ENCODE measurements at regions not wholly inside any gene's neighbourhood (a gene's known extent, or its start where the extent isn't known, plus 50 kb on each side); places are given as distances from the start of the nearest gene placed in this dataset.
A peak's percentile ranks its signal among the peaks of the same experiment; 100 is the strongest.

DNA sequence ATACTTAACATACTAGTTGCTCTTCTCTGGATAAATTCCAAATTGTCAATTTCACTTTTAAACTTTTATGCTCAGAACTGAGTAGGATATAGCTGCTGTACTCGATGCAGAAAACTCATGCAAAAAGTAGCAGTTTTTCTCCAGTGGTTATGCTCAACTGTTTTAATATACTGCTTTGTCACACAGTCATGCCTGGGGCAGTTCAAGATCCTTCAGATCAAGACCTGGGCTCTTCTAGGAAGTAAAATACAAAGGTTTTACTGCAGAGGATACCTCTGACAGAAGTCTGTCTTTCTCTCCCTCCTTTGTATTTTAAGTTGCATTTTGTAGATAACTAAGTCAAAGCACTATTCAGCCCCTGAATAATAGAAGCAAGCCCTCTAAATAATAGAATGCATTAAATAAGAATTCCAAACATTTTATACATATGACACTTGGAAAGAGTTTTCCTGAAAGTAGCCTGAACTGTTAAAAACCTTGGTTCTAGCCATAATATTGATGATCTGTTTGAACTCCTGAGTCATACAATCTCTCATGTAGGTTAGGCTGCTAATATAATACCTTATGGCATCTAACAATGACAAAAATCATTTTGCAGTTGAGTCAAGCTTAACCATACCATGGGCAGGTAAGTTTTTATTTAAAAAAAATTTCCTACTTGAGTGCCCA lies 183.3 kb upstream of the TRIB2 start:
- 0 out of 2 replicates have a peak overlapping the region, but pooled peaks have one; percentile 25 for H2AFZ ChIP-seq (ENCODE audit: low read depth, low read length)
- H3K36me3 ChIP-seq (ENCODE audit: insufficient read depth, low read length): no peaks in the 10 kb centered on the region
- no peak overlapping the region for H3K4me2 ChIP-seq (ENCODE audit: insufficient read depth, low read length)
- TF ChIP-seq, protein P1, sequence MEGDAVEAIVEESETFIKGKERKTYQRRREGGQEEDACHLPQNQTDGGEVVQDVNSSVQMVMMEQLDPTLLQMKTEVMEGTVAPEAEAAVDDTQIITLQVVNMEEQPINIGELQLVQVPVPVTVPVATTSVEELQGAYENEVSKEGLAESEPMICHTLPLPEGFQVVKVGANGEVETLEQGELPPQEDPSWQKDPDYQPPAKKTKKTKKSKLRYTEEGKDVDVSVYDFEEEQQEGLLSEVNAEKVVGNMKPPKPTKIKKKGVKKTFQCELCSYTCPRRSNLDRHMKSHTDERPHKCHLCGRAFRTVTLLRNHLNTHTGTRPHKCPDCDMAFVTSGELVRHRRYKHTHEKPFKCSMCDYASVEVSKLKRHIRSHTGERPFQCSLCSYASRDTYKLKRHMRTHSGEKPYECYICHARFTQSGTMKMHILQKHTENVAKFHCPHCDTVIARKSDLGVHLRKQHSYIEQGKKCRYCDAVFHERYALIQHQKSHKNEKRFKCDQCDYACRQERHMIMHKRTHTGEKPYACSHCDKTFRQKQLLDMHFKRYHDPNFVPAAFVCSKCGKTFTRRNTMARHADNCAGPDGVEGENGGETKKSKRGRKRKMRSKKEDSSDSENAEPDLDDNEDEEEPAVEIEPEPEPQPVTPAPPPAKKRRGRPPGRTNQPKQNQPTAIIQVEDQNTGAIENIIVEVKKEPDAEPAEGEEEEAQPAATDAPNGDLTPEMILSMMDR (IDR thresholded peaks at IDR 0.05; ENCODE audit: borderline replicate concordance, extremely low read depth, low read length, poor library complexity, severe bottlenecking): no peak
- no peak for TF ChIP-seq EZH2 (IDR thresholded peaks at IDR 0.05; ENCODE audit: borderline replicate concordance, low read depth, low read length, severe bottlenecking)
- no peaks in the 10 kb centered on the region for H3K4me1 ChIP-seq (ENCODE audit: insufficient read depth, low read length)
- H3K9me3 ChIP-seq (ENCODE audit: insufficient read depth, low read length, severe bottlenecking): no peaks in the 10 kb centered on the region
- H3K27me3 ChIP-seq (ENCODE audit: insufficient read depth, low read length, poor library complexity): no peaks in the 10 kb centered on the region
- H3K79me2 ChIP-seq (ENCODE audit: insufficient read depth, low read length): no peaks in the 10 kb centered on the region
- no peak overlapping the region for H3K27ac ChIP-seq (ENCODE audit: low read length)
- no peaks in the 10 kb centered on the region for H4K20me1 ChIP-seq (ENCODE audit: insufficient read depth, low read length)
- DNase-seq (no peak), ATAC-seq (ENCODE audit: insufficient read depth, low read depth) (no peak; the same call in 2 of the 3 replicates)
- H3K4me3 ChIP-seq (ENCODE audit: low read depth in 1 of 2, low read length in 2 of 2): no peak overlapping the region
- H3K9ac ChIP-seq (ENCODE audit: low read depth, low read length): no peak overlapping the region

DNA sequence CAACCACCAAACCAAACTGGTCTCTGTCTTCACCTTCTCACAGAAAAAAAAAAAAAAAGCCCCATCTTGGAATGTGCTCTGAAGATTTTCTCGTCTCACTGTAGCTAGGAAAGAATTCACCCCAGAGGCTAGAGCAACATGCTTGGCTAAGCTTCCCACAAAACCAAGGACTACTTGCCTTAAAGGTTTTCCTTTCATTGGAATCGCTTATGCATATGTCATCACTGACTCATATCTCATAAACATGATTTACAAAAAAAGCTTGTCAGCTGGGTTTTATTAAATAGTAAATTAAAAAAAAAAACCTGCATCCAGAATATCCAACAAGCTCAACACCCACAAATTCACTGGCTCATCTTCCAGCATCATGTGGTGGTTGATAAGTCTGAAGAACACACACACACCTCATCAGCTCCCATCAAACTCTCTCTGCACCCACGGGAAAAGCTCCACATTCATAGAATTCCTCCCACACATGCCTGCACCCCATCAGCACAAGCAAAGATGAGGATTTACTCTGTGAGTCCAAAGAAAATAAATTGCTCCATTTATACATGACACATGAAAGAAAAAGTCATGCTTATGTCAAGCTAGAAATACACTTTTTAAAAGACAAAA lies 182.0 kb upstream of the TRIB2 start:
- no peak overlapping the region for H3K4me3 ChIP-seq (ENCODE audit: low read depth in 1 of 2, low read length in 2 of 2)
- DNase-seq (no peak), ATAC-seq (ENCODE audit: insufficient read depth, low read depth) (no peak)
- no peaks in the 10 kb centered on the region for H3K79me2 ChIP-seq (ENCODE audit: insufficient read depth, low read length)
- H3K4me1 ChIP-seq (ENCODE audit: insufficient read depth, low read length): no peaks in the 10 kb centered on the region
- TF ChIP-seq, protein P1 (IDR thresholded peaks at IDR 0.05; ENCODE audit: borderline replicate concordance, extremely low read depth, low read length, poor library complexity, severe bottlenecking): no peak
- no peak for TF ChIP-seq EZH2 (IDR thresholded peaks at IDR 0.05; ENCODE audit: borderline replicate concordance, low read depth, low read length, severe bottlenecking)
- no peaks in the 10 kb centered on the region for H3K36me3 ChIP-seq (ENCODE audit: insufficient read depth, low read length)
- no peaks in the 10 kb centered on the region for H3K9me3 ChIP-seq (ENCODE audit: insufficient read depth, low read length, severe bottlenecking)
- H3K27me3 ChIP-seq (ENCODE audit: insufficient read depth, low read length, poor library complexity): no peaks in the 10 kb centered on the region
- H3K9ac ChIP-seq (ENCODE audit: low read depth, low read length): no peak overlapping the region
- H4K20me1 ChIP-seq (ENCODE audit: insufficient read depth, low read length): no peaks in the 10 kb centered on the region
- H3K27ac ChIP-seq (ENCODE audit: low read length): no peak overlapping the region
- H3K4me2 ChIP-seq (ENCODE audit: insufficient read depth, low read length): no peak overlapping the region
- no peak overlapping the region for H2AFZ ChIP-seq (ENCODE audit: low read depth, low read length)

DNA sequence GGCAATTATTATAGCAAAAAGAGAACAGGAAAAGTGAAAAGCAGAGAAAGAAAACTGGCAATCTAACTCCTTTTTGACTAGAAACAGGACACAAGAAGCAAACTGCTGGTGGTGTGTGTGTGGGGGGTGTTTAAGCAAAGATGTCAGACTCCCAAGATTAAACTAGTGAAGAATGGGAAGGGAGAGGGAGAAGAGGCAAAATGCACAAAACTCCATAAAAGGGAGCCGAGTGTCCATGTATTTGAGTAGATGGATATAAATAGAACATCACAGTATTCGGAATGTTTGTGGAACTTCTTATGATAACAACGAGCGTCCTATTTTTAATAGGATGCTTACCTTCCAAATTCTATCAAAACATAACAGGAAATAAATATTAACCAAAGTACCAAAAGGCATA lies 179.8 kb upstream of the TRIB2 start:
- Histone ChIP-seq H3K4me3 (ENCODE audit: low read depth in 1 of 2, low read length in 2 of 2) (no peak overlapping the region), H3K4me1 (ENCODE audit: insufficient read depth, low read length) (no peaks in the 10 kb centered on the region), H3K4me2 (ENCODE audit: insufficient read depth, low read length) (no peak overlapping the region), H3K27ac (ENCODE audit: low read length) (no peak overlapping the region), H3K27me3 (ENCODE audit: insufficient read depth, low read length, poor library complexity) (no peaks in the 10 kb centered on the region), H2AFZ (ENCODE audit: low read depth, low read length) (no peak overlapping the region), H3K9ac (ENCODE audit: low read depth, low read length) (no peak overlapping the region), H3K36me3 (ENCODE audit: insufficient read depth, low read length) (no peaks in the 10 kb centered on the region), H4K20me1 (ENCODE audit: insufficient read depth, low read length) (no peaks in the 10 kb centered on the region), H3K79me2 (ENCODE audit: insufficient read depth, low read length) (no peaks in the 10 kb centered on the region), H3K9me3 (ENCODE audit: insufficient read depth, low read length, severe bottlenecking) (no peaks in the 10 kb centered on the region)
- TF ChIP-seq, protein P1 (IDR thresholded peaks at IDR 0.05; ENCODE audit: borderline replicate concordance, extremely low read depth, low read length, poor library complexity, severe bottlenecking): no peak
- TF ChIP-seq EZH2 (IDR thresholded peaks at IDR 0.05; ENCODE audit: borderline replicate concordance, low read depth, low read length, severe bottlenecking): no peak
- DNase-seq (no peak), ATAC-seq (ENCODE audit: insufficient read depth, low read depth) (no peak)
